Thoracic aorta (tissue), 2 donors: ENCODE measurements at regions not wholly inside any gene's neighbourhood (a gene's known extent, or its start where the extent isn't known, plus 50 kb on each side); places are given as distances from the start of the nearest gene placed in this dataset.
"Not testable (repeated sequence)": the region's sequence is repeated elsewhere in the genome, so short reads cannot be mapped to it uniquely, and the experiment has no call there.

Experiments used
- ATAC-seq: fragments of 150-250 bp; one replicate; pipeline ENCODE4 v1.8.0; 2017; ENCODE audit warnings: low read depth; ENCODE audit not compliant: insufficient number of reproducible peaks, low FRiP score
- DNase-seq: peaks from one replicate; pipeline ENCODE4 v3.0.0-alpha.2; 2020; ENCODE audit warnings: low spot score
- H3K27ac ChIP-seq, 2 donors: fragments of 200-600 bp; sonication (generic); 1 replicate in 1 of 2; 2 replicates in 1 of 2; pipeline ENCODE4 v1.5.1; 2016; ENCODE audit warnings: mild to moderate bottlenecking in 2 of 2, moderate library complexity in 2 of 2
- H3K27me3 ChIP-seq: fragments of 200-600 bp; sonication (generic); replicated peaks from 2 replicates; pipeline ENCODE4 v1.6.0; 2016; ENCODE audit warnings: mild to moderate bottlenecking; ENCODE audit not compliant: insufficient read depth
- H3K36me3 ChIP-seq: fragments of 200-600 bp; sonication (generic); one replicate; pipeline ENCODE4 v1.5.1; 2016
- H3K4me1 ChIP-seq, 2 donors: fragments of 200-600 bp; sonication (generic); 1 replicate in 1 of 2; 2 replicates in 1 of 2; pipeline versions ENCODE4 v1.5.1 to v1.6.0; 2016; ENCODE audit warnings: low read depth in 2 of 2, mild to moderate bottlenecking in 1 of 2; ENCODE audit not compliant: control insufficient read depth in 1 of 2
- H3K4me3 ChIP-seq: fragments of 200-600 bp; sonication (generic); 2 replicates; pipeline ENCODE4 v1.5.1; 2016; ENCODE audit warnings: mild to moderate bottlenecking
- H3K9me3 ChIP-seq: fragments of 200-600 bp; sonication (generic); 2 replicates; pipeline ENCODE4 v1.5.1; 2016
- TF ChIP-seq, protein P1 (sequence below): fragments of 200-600 bp; sonication (generic); IDR thresholded peaks from one replicate; pipeline ENCODE4 v1.5.1; 2019; ENCODE audit warnings: antibody characterized with exemption

DNA sequence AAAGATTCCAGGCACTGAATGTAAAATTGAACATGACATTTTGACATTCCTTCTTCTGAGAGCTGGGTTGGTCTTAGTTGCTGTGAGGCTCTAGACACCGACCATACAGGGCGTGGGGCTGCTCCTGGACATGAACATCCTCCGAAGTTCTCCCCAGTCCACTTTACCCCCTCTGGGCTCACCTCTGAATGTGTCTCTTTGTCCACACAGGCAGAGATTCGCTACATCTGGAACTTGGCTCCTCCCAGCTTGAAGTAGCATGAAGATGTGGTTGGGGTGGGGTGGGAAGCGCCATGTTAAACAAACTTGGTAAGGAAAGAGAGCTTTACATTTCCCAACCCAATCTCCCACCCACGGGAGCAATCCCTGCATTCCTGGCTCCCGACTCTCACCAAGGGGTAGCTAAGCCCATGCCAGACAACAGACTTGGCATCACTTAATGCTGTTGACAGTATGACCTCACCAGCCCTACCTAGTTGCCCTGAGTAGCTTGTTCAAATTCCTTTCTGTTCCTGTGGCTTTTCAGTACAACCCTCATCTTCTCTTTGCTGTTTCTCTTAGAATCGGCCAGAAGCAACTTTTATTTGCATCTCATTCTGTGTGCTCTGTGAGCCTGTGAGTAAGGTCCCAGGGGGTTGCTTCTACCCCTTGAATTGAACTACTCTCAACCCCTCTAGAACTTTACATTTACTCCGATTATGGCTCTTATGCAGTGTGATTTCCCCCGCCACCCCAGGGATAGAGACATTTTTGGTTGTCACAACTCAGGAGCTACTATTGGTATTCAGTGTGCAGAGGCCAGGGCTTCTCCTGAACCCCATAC, 211.4 kb downstream of the SEC23IP start:
- H3K36me3 ChIP-seq: no peaks in the 10 kb centered on the region
- H3K4me3 ChIP-seq: no peak overlapping the region
- DNase-seq (no peak), ATAC-seq (no peak)
- TF ChIP-seq, protein P1, sequence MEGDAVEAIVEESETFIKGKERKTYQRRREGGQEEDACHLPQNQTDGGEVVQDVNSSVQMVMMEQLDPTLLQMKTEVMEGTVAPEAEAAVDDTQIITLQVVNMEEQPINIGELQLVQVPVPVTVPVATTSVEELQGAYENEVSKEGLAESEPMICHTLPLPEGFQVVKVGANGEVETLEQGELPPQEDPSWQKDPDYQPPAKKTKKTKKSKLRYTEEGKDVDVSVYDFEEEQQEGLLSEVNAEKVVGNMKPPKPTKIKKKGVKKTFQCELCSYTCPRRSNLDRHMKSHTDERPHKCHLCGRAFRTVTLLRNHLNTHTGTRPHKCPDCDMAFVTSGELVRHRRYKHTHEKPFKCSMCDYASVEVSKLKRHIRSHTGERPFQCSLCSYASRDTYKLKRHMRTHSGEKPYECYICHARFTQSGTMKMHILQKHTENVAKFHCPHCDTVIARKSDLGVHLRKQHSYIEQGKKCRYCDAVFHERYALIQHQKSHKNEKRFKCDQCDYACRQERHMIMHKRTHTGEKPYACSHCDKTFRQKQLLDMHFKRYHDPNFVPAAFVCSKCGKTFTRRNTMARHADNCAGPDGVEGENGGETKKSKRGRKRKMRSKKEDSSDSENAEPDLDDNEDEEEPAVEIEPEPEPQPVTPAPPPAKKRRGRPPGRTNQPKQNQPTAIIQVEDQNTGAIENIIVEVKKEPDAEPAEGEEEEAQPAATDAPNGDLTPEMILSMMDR: no peak
- no peaks in the 10 kb centered on the region for H3K27me3 ChIP-seq
- H3K9me3 ChIP-seq: no peaks in the 10 kb centered on the region
- H3K4me1 ChIP-seq: no peaks in the 10 kb centered on the region
- H3K27ac ChIP-seq: no peak overlapping the region

DNA sequence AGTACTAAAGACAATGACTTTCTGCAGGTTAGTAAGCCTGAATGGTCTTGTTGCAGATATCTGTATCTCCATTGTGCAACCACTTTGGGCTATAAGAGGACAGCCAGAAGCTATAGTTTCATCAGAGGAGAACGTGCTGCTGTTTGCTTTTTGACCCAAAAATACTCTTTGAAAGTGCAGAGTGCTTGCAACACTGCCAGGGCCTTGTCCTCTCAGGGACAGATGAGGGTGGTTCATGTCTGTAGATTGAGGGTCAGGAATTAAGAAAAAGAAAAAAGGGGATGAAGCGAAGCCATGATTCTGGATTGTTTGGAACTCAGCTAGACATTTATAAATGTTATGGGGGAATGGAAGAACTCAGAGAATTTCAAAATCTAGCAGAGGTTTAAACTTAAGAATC, 212.5 kb downstream of the SEC23IP start:
- H3K9me3 ChIP-seq: no peaks in the 10 kb centered on the region
- no peaks in the 10 kb centered on the region for H3K4me1 ChIP-seq
- H3K36me3 ChIP-seq: no peaks in the 10 kb centered on the region
- TF ChIP-seq, protein P1: no peak
- no peak for DNase-seq
- no peak overlapping the region for H3K27ac ChIP-seq
- H3K4me3 ChIP-seq: no peak overlapping the region
- no peaks in the 10 kb centered on the region for H3K27me3 ChIP-seq
- ATAC-seq: no peak

DNA sequence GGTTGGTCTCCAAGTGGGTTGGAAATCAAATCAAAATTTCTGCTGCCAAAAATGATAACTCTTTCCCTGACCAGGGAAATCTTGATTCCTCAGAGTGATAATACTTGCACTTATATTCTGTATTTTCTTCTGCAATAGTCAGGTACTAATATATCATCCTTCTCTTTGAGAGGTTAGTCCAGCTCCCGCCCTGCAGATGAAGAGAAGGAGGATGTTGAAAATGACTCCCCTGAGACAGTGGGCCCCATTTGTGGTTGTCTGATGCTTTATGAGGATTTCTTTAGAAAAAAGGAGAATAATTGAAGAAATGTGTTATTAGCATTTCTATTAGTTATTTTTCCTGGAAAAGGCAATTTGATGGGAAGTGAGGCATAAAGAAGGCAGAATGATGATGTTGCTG, 213.0 kb downstream of the SEC23IP start:
- Histone ChIP-seq H3K36me3 (no peaks in the 10 kb centered on the region), H3K4me1 (no peaks in the 10 kb centered on the region), H3K9me3 (no peaks in the 10 kb centered on the region), H3K4me3 (no peak overlapping the region), H3K27me3 (no peaks in the 10 kb centered on the region), H3K27ac (no peak overlapping the region)
- no peak for ATAC-seq
- DNase-seq: no peak
- TF ChIP-seq, protein P1: no peak

DNA sequence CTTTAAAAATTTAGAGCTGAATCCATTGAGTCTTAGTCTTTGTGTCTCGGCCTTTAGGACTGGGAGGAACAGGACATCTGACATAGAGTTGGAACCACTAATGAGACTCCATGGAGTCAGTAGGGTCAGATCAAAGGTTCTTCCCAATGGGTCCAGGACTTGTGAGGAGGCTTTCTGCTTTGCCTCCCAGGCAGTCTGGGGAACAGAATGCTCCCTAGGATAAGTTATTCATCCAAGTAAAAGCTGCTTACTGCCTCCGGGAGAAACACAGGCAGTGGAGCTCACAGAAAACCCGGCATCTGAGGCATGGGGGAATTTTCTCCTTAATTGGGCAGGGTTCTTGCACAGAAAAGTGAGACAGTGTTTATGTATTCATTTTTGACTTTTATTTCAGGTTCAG, 216.4 kb downstream of the SEC23IP start:
- no peaks in the 10 kb centered on the region for H3K4me1 ChIP-seq
- H3K27me3 ChIP-seq: no peaks in the 10 kb centered on the region
- ATAC-seq: no peak
- no peak for DNase-seq
- H3K27ac ChIP-seq: no peak overlapping the region
- TF ChIP-seq, protein P1: no peak
- no peaks in the 10 kb centered on the region for H3K9me3 ChIP-seq
- H3K36me3 ChIP-seq: no peaks in the 10 kb centered on the region
- no peak overlapping the region for H3K4me3 ChIP-seq

DNA sequence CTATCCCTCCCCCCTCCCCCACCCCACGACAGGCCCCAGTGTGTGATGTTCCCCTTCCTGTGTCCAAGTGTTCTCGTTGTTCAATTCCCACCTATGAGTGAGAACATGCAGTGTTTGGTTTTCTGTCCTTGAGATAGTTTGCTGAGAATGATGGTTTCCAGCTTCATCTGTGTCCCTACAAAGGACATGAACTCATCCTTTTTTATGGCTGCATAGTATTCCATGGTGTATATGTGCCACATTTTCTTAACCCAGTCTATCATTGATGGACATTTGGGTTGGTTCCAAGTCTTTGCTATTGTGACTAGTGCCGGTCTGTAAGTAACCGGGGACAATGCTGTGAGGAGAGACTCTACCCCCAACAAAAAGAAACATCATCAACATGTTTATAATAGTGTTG, 217.2 kb downstream of the SEC23IP start:
- H3K27ac ChIP-seq, ATAC-seq, H3K27me3 ChIP-seq, H3K4me1 ChIP-seq, H3K4me3 ChIP-seq, DNase-seq, H3K36me3 ChIP-seq, H3K9me3 ChIP-seq: not testable (repeated sequence)

DNA sequence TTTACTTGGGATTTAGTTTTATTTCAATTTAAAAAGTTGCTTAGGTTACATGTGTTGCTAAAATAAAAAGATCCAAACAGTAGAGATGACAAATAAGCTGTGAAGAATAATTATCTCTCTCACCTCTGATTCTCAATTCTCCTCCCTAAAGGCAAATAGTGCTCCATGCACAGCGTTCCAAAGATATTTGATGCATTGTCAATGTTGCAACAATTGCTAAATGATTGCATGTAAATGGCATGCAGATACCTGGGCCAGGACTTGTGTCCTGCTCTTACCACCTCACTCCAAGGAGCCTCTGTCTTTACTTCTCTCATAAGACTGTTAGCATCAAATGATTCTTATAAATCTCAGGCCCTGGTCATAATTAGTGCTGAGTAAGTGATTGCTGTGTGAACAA, 217.7 kb downstream of the SEC23IP start:
- TF ChIP-seq, protein P1: no peak
- DNase-seq (no peak), ATAC-seq (no peak)
- Histone ChIP-seq H3K27ac (no peak overlapping the region), H3K4me1 (no peaks in the 10 kb centered on the region), H3K36me3 (no peaks in the 10 kb centered on the region), H3K4me3 (no peak overlapping the region), H3K9me3 (no peaks in the 10 kb centered on the region), H3K27me3 (no peaks in the 10 kb centered on the region)
